ENCODE measurements at regions not wholly inside any gene's neighbourhood (a gene's known extent, or its start where the extent isn't known, plus 50 kb on each side); places are given as distances from the start of the nearest gene placed in this dataset.
A peak's percentile ranks its signal among the peaks of the same experiment; 100 is the strongest.

GRCh38 chr2:241974096-241974495 lies 104.6 kb downstream of the RTP5 start:
- Histone ChIP-seq H3K27ac (no peak overlapping the region), H3K27me3 (replicated peaks in 1 of 7) (no peaks in the 10 kb centered on the region), H3K9me3 (peaks cover 0 to 4% (median 0%) of the 10 kb centered on the region in 8 donors), H3K36me3 (peaks cover 0 to 67% (median 0%) of the 10 kb centered on the region in 6 donors), H3K4me1 (peaks cover 0 to 12% (median 5%) of the 10 kb centered on the region in 6 donors), H3K4me3 (no peak overlapping the region)
- intact Hi-C loops (cut with DNase I; ENCODE audit: low total_unique reads): no loop called here
- TF ChIP-seq CTCF (IDR thresholded peaks at IDR 0.05 in 8 of 11, conservative IDR thresholded peaks at IDR 0.05 in 3 of 11): no peak
- no peak for TF ChIP-seq POLR2AphosphoS5 (IDR thresholded peaks at IDR 0.05)
- TF ChIP-seq POLR2A (IDR thresholded peaks at IDR 0.05): no peak
- WGBS, 5 donors: 85 to 98% (median 93%) methylated on average over 15 of the region's 15 CpGs
- DNase-seq: peak; percentile 63

- H3K27me3 ChIP-seq (replicated peaks in 1 of 7): no peaks in the 10 kb centered on the region
- DNase-seq: peak; percentile 44
- TF ChIP-seq POLR2A (IDR thresholded peaks at IDR 0.05): no peak
- TF ChIP-seq POLR2AphosphoS5 (IDR thresholded peaks at IDR 0.05): no peak
- no peak for TF ChIP-seq CTCF (IDR thresholded peaks at IDR 0.05 in 8 of 11, conservative IDR thresholded peaks at IDR 0.05 in 3 of 11)
- peaks cover 0 to 4% (median 0%) of the 10 kb centered on the region in 8 donors for H3K9me3 ChIP-seq
- intact Hi-C loops (cut with DNase I; ENCODE audit: low total_unique reads): no loop called here
- no peak overlapping the region for H3K27ac ChIP-seq
- H3K4me1 ChIP-seq: peaks cover 0 to 12% (median 5%) of the 10 kb centered on the region in 6 donors
- whole genome bisulfite sequencing, 5 donors: 87 to 98% (median 94%) methylated on average over 20 to 26 of the region's 26 CpGs
- no peak overlapping the region for H3K4me3 ChIP-seq
- H3K36me3 ChIP-seq: peaks cover 0 to 67% (median 0%) of the 10 kb centered on the region in 6 donors
These were observed 105.5 kb downstream of the RTP5 start for GRCh38 chr2:241974851-241975592.

- Histone ChIP-seq H3K4me3 (no peak overlapping the region), H3K36me3 (peaks cover 0 to 62% (median 0%) of the 10 kb centered on the region in 6 donors), H3K27ac (no peak overlapping the region), H3K9me3 (peaks cover 0 to 4% (median 0%) of the 10 kb centered on the region in 8 donors), H3K27me3 (replicated peaks in 1 of 7) (no peaks in the 10 kb centered on the region), H3K4me1 (peaks cover 0 to 12% (median 5%) of the 10 kb centered on the region in 6 donors)
- DNase-seq: peak; percentile 37
- WGBS, 5 donors: 67 to 77% (median 75%) methylated on average over 9 of the region's 9 CpGs
- intact Hi-C loops (cut with DNase I; ENCODE audit: low total_unique reads): no loop called here
- TF ChIP-seq POLR2AphosphoS5 (IDR thresholded peaks at IDR 0.05) (no peak), POLR2A (IDR thresholded peaks at IDR 0.05) (no peak), CTCF (IDR thresholded peaks at IDR 0.05 in 8 of 11, conservative IDR thresholded peaks at IDR 0.05 in 3 of 11) (no peak)
These were observed 106.2 kb downstream of the RTP5 start for GRCh38 chr2:241975593-241976284.

GRCh38 chr2:241976296-241976695 lies 106.8 kb downstream of the RTP5 start:
- peaks cover 0 to 12% (median 5%) of the 10 kb centered on the region in 6 donors for H3K4me1 ChIP-seq
- H3K27ac ChIP-seq: no peak overlapping the region
- no peak overlapping the region for H3K4me3 ChIP-seq
- WGBS, 5 donors: 81 to 92% (median 87%) methylated on average over 12 of the region's 12 CpGs
- DNase-seq: peak; percentile 34
- H3K9me3 ChIP-seq: peaks cover 0 to 4% (median 0%) of the 10 kb centered on the region in 8 donors
- H3K36me3 ChIP-seq: peaks cover 0 to 57% (median 0%) of the 10 kb centered on the region in 6 donors
- intact Hi-C loops (cut with DNase I; ENCODE audit: low total_unique reads): no loop called here
- H3K27me3 ChIP-seq (replicated peaks in 1 of 7): no peaks in the 10 kb centered on the region
- TF ChIP-seq POLR2A (IDR thresholded peaks at IDR 0.05): no peak
- no peak for TF ChIP-seq CTCF (IDR thresholded peaks at IDR 0.05 in 8 of 11, conservative IDR thresholded peaks at IDR 0.05 in 3 of 11)
- no peak for TF ChIP-seq POLR2AphosphoS5 (IDR thresholded peaks at IDR 0.05)
